ENCODE measurements at regions not wholly inside any gene's neighbourhood (a gene's known extent, or its start where the extent isn't known, plus 50 kb on each side); places are given as distances from the start of the nearest gene placed in this dataset.
"Not testable (repeated sequence)": the region's sequence is repeated elsewhere in the genome, so short reads cannot be mapped to it uniquely, and the experiment has no call there.

DNA sequence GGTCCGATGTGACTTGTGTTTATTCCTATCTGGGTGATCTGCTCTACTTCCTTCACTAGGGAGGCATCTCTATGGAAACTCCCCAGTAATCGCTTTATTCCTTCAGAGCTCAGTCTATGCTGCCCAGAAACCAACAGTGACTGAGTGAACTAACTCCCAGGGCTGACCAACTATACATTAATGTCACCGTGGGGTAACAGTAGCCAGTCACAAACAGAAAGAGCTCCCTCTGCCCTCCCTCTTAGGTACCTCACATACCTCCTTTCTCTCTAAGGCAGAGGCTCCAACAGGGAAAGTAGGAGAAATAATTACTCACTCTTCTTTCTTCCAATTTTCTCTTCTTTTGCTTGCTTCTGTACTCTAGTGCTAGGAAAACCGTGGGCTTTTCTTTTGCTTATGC, 855.0 kb downstream of the REEP3 start:
- no peak overlapping the region for H3K9ac ChIP-seq (ENCODE audit: low read depth, low read length)
- H3K9me3 ChIP-seq (ENCODE audit: control insufficient read depth, insufficient read depth, low read length), result peaks cover 2% of the 10 kb centered on the region; the same call in 1 of the 2 replicates
- H3K4me1 ChIP-seq (ENCODE audit: insufficient read depth, low read length), result no peaks in the 10 kb centered on the region
- no peaks in the 10 kb centered on the region for H3K36me3 ChIP-seq (ENCODE audit: insufficient read depth, low read length)

DNA sequence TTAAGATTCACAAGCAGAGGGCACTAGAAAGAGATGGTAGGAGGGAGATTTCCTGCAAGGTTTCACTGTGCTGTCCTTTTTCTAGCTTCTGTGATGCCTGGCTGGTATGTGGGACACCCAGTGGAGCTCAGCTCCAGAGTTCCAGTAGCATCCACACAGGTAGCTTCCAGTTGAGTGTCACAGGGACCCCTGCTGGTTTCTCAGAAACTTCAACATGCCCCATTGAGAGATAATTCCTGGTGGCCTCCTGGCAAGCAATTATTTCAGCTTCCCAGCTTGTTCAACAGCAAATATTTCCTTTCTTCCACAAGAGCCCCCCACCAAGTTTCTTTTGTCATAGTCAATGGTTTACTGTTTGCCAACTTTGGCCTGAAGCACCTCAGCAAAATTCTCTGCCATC, 858.7 kb downstream of the REEP3 start:
- Histone ChIP-seq H3K36me3 (ENCODE audit: insufficient read depth, low read length) (no peaks in the 10 kb centered on the region), H3K9ac (ENCODE audit: low read depth, low read length) (no peak overlapping the region), H3K9me3 (ENCODE audit: control insufficient read depth, insufficient read depth, low read length) (peaks cover 10% of the 10 kb centered on the region), H3K4me1 (ENCODE audit: insufficient read depth, low read length) (no peaks in the 10 kb centered on the region)

GRCh38 chr10:64385355-64385754, 864.2 kb downstream of the REEP3 start:
- no peaks in the 10 kb centered on the region for H3K36me3 ChIP-seq (ENCODE audit: insufficient read depth, low read length)
- H3K9ac ChIP-seq (ENCODE audit: low read depth, low read length), result no peak overlapping the region
- peaks cover 8% of the 10 kb centered on the region for H3K9me3 ChIP-seq (ENCODE audit: control insufficient read depth, insufficient read depth, low read length)
- H3K4me1 ChIP-seq (ENCODE audit: insufficient read depth, low read length), result no peaks in the 10 kb centered on the region; the same call in 1 of the 2 replicates

- H3K9me3 ChIP-seq (ENCODE audit: control insufficient read depth, insufficient read depth, low read length), result no peaks in the 10 kb centered on the region; the same call in 1 of the 2 replicates
These were observed 873.5 kb downstream of the REEP3 start for GRCh38 chr10:64394744-64395143.

DNA sequence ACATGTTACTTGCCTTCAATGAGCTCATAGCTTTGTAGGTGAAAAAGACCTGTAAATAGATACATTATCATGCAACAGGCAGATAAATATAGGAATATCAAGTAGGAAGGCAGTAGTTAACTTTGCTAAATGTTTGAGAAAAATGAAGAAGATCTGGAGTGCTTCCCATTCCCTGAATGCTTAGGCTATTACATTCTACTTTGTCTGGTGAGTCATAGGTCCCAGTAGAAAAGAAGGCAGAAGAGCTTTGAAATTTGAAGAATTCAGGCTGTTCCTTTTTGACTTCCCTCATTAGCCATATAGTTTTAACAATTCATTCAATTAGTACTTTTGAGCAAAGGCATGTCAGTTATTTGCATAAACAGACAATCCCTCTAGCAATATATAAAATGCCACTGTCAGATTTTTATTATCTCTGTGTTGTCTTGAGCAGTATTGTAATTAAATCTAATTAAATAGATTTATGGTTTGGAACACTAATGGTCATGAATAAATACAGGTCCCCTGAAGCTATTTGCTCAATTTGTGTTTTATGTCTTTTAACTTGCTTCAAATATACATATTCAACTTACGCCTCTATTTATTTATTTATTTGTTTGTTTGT, 875.0 kb downstream of the REEP3 start:
- Histone ChIP-seq H3K36me3 (ENCODE audit: insufficient read depth, low read length) (no peaks in the 10 kb centered on the region; the same call in 1 of the 2 replicates), H3K4me1 (ENCODE audit: insufficient read depth, low read length) (peaks cover 16% of the 10 kb centered on the region; the same call in 1 of the 2 replicates), H3K9me3 (ENCODE audit: control insufficient read depth, insufficient read depth, low read length) (peaks cover 3% of the 10 kb centered on the region; the same call in 1 of the 2 replicates), H3K9ac (ENCODE audit: low read depth, low read length) (no peak overlapping the region)

More at GRCh38 chr10:64394744-64395143, 873.5 kb downstream of the REEP3 start:
- H3K36me3 ChIP-seq (ENCODE audit: insufficient read depth, low read length), result no peaks in the 10 kb centered on the region; the same call in 1 of the 2 replicates
- H3K9ac ChIP-seq (ENCODE audit: low read depth, low read length), result no peak overlapping the region
- peaks cover 16% of the 10 kb centered on the region; the same call in 1 of the 2 replicates for H3K4me1 ChIP-seq (ENCODE audit: insufficient read depth, low read length)

DNA sequence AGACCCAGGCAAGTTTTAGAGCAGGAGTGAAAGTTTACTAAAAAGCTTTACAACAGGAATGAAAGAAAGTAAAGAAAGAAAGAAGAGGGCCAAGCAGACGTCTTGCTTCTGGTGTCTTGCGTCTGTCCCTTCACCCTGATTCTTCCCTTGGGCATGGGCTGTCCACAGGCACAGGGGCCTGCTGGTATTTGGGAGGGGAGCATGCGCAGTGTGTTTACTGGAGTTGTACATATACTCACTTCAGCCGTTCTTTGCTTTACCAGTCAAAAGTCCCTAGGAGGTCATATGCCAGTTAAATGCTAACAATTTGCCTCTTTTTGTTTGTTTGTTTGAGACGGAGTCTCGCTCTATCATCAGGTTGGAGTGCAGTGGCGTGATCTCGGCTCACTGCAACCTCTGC, 875.9 kb downstream of the REEP3 start:
- peaks cover 3% of the 10 kb centered on the region; the same call in 1 of the 2 replicates for H3K9me3 ChIP-seq (ENCODE audit: control insufficient read depth, insufficient read depth, low read length)
- H3K9ac ChIP-seq (ENCODE audit: low read depth, low read length), result no peak overlapping the region
- H3K4me1 ChIP-seq (ENCODE audit: insufficient read depth, low read length), result peaks cover 16% of the 10 kb centered on the region; the same call in 1 of the 2 replicates
- H3K36me3 ChIP-seq (ENCODE audit: insufficient read depth, low read length), result no peaks in the 10 kb centered on the region; the same call in 1 of the 2 replicates

DNA sequence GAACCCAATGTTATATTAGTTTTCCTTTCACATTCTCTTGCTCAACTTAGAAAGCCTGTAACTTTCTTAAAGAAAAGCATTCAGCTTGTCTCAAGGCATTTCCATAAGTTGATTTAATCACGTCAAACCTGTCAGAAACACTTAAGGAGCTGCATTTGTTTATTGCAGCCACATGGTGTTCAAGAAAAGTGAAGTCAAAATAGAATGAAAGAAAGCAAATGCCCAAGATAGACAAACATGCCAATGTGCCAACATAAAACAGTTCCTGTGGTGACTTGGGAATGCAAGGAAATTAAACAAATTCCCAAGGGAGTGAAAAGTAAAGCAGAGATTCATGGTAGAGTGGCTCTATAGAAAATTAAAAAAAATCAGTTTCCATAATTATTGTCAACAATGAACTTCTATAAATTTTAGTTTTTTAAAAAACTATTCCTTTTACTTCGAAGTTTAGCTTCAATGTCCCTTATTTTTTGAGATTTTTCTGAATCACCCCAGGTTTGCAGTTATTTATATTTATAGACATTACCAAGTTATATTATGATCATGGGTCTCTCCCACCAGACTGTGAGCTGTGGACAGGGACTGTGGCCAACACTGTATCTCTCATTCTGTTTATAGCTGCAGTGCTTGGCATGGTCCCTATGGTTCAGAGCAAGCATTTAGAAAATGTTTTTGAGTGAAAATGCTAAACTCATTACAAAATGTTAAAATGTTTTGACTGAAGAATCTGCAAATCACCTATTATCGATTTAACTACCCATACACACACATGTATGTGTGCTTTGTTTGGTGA, 887.4 kb downstream of the REEP3 start:
- no peak overlapping the region for H3K9ac ChIP-seq (ENCODE audit: low read depth, low read length)
- no peaks in the 10 kb centered on the region for H3K4me1 ChIP-seq (ENCODE audit: insufficient read depth, low read length)
- H3K36me3 ChIP-seq (ENCODE audit: insufficient read depth, low read length), result no peaks in the 10 kb centered on the region
- H3K9me3 ChIP-seq (ENCODE audit: control insufficient read depth, insufficient read depth, low read length), result no peaks in the 10 kb centered on the region

DNA sequence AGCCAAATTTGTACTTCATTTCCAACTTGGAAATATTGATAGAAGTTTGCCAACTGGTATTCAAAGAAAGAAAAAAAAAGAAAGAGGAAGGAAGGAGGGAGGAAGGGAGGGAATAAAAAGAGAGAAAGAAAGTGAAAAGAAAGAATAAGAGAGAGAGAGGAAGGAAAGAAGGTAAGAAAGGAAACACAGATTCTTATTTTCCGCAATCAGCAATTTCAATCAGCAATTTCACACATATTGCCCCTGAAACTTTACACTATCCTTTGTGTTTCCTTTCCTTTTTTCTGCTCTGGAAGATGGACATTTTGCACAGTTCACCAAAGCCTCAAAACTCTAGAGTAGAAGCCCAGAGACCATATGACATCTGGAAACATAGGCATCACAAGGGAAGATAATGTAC, 888.1 kb downstream of the REEP3 start:
- H3K9ac ChIP-seq (ENCODE audit: low read depth, low read length), result no peak overlapping the region
- no peaks in the 10 kb centered on the region for H3K4me1 ChIP-seq (ENCODE audit: insufficient read depth, low read length)
- no peaks in the 10 kb centered on the region for H3K36me3 ChIP-seq (ENCODE audit: insufficient read depth, low read length)
- peaks cover 3% of the 10 kb centered on the region for H3K9me3 ChIP-seq (ENCODE audit: control insufficient read depth, insufficient read depth, low read length)

GRCh38 chr10:64416011-64416410, 894.8 kb downstream of the REEP3 start:
- Histone ChIP-seq H3K9ac (ENCODE audit: low read depth, low read length) (no peak overlapping the region), H3K9me3 (ENCODE audit: control insufficient read depth, insufficient read depth, low read length) (peaks cover 4% of the 10 kb centered on the region), H3K4me1 (ENCODE audit: insufficient read depth, low read length) (no peaks in the 10 kb centered on the region), H3K36me3 (ENCODE audit: insufficient read depth, low read length) (no peaks in the 10 kb centered on the region)

DNA sequence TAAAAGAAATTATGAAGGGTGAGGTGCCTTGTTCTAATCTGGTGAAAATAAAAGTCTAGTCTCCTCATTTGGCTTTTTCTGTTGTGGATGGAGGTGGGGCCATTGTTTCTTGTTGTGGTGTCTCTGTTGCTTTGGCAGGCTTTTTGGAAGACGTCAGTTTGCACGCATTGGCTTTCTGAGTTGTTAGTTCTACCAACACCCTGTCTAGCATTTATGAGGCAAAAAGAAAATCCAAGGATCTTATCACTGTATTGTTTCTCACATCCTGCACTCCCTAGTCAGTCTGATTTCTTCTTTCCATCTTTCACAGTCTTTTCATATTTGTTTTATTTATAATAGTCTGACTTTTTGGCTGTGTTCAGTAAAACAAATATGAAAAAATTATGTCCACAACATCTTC, 898.3 kb downstream of the REEP3 start:
- Histone ChIP-seq H3K9ac (ENCODE audit: low read depth, low read length) (no peak overlapping the region), H3K9me3 (ENCODE audit: control insufficient read depth, insufficient read depth, low read length) (no peaks in the 10 kb centered on the region), H3K36me3 (ENCODE audit: insufficient read depth, low read length) (no peaks in the 10 kb centered on the region), H3K4me1 (ENCODE audit: insufficient read depth, low read length) (no peaks in the 10 kb centered on the region)

DNA sequence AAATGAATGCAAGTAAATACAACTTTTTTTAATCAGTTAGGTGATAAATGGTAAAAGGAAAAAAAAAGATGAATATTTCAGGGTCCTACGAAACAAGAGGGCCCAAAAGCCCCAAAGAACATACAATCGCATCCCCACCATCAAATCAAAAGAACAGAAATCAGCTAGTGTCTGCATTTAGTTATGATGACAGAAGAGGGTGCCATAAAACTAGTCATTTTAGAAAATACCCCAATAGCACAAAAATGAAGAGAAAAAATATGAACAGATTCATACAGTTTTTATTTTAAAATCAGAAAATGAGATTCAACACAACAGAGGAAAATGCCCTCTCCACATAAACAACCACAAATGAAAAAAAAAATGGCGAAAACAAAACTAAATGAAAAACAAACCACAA, 905.5 kb downstream of the REEP3 start:
- Histone ChIP-seq H3K36me3 (ENCODE audit: insufficient read depth, low read length) (no peaks in the 10 kb centered on the region), H3K4me1 (ENCODE audit: insufficient read depth, low read length) (no peaks in the 10 kb centered on the region), H3K9me3 (ENCODE audit: control insufficient read depth, insufficient read depth, low read length) (no peaks in the 10 kb centered on the region), H3K9ac (ENCODE audit: low read depth, low read length) (no peak overlapping the region)

DNA sequence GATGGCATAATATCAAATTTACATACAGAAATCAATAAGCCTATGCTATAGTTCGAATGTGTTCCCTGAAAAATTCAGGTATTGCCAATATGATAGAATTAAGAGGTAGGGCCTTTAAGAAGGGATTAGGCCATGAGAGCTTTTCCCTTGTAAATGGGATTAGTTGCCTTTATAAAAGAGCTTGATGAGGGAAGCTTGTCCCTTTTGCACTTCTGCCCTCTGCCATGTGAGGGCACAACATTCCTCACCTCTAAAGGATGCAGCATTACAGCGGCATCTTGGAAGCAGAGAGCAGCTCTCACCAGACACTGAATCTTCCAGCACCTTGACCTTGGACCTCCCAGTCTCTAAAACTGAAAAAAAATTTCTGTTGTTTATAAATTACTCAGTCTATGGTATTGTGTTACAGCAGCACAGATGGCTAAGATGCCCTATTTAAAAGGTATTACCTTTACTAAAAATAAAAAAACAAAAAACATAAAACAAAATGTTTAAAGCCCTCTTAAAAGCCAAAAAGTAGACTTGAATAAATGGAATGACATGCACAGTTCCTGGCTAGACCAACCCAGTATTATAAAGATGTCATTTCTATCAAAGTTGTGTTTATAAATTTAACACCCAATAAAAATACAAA, 909.6 kb downstream of the REEP3 start:
- H3K4me1 ChIP-seq (ENCODE audit: insufficient read depth, low read length), result no peaks in the 10 kb centered on the region
- peaks cover 6% of the 10 kb centered on the region for H3K9me3 ChIP-seq (ENCODE audit: control insufficient read depth, insufficient read depth, low read length)
- H3K36me3 ChIP-seq (ENCODE audit: insufficient read depth, low read length), result no peaks in the 10 kb centered on the region
- H3K9ac ChIP-seq (ENCODE audit: low read depth, low read length), result no peak overlapping the region

GRCh38 chr10:64441872-64442271, 920.7 kb downstream of the REEP3 start:
- not testable (repeated sequence) for H3K4me1 ChIP-seq (ENCODE audit: insufficient read depth, low read length); H3K9me3 ChIP-seq (ENCODE audit: control insufficient read depth, insufficient read depth, low read length); H3K9ac ChIP-seq (ENCODE audit: low read depth, low read length); H3K36me3 ChIP-seq (ENCODE audit: insufficient read depth, low read length)

GRCh38 chr10:64444163-64444562, 923.0 kb downstream of the REEP3 start:
- H3K9me3 ChIP-seq (ENCODE audit: control insufficient read depth, insufficient read depth, low read length), result 0 out of 2 replicates have a peak, but pooled peaks cover 8% of the 10 kb centered on the region
- H3K36me3 ChIP-seq (ENCODE audit: insufficient read depth, low read length), result no peaks in the 10 kb centered on the region

More at GRCh38 chr10:64444163-64444562, 923.0 kb downstream of the REEP3 start:
- Histone ChIP-seq H3K4me1 (ENCODE audit: insufficient read depth, low read length) (no peaks in the 10 kb centered on the region), H3K9ac (ENCODE audit: low read depth, low read length) (no peak overlapping the region)

Data from ES-I3 (cell line).